MCF 10A (cell line): ENCODE measurements at regions not wholly inside any gene's neighbourhood (a gene's known extent, or its start where the extent isn't known, plus 50 kb on each side); places are given as distances from the start of the nearest gene placed in this dataset.
A peak's percentile ranks its signal among the peaks of the same experiment; 100 is the strongest.

Experiments used
- BruUV-seq: library from RNA; stranded (reverse); fragments of 400-500 nt; replicated peaks from 2 replicates; lab custom pipeline; 2021; lab: Mats Ljungman, UMichigan
- CTCF ChIA-PET: fragments of 300-600 bp; sonication (Branson Sonifier 250); formaldehyde crosslinking; extraction: SDS; loops from one replicate; lab custom pipeline; 2021; ENCODE audit warnings: antibody characterized with exemption, inconsistent platforms; lab: Yijun Ruan, JAX
- POLR2A ChIA-PET: fragments of 300-600, 350-650 bp; sonication (Branson Sonifier 250); formaldehyde crosslinking; extraction: SDS; loops from one replicate; lab custom pipeline; 2020; ENCODE audit warnings: antibody characterized with exemption, inconsistent platforms; lab: Yijun Ruan, JAX
- DNase-seq: peaks from one replicate; pipeline ENCODE4 v3.0.0-alpha.2; 2018; ENCODE audit not compliant: unreplicated experiment
- H3K27ac Mint-ChIP-seq: one replicate; pipeline ENCODE4 v1.8.0; 2022; ENCODE audit warnings: mild to moderate bottlenecking, low read depth, mixed read lengths; ENCODE audit not compliant: unreplicated experiment
- H3K27me3 Mint-ChIP-seq: one replicate; pipeline ENCODE4 v1.8.0; 2022; ENCODE audit warnings: mixed read lengths; ENCODE audit not compliant: insufficient read depth, unreplicated experiment
- H3K36me3 Mint-ChIP-seq: one replicate; pipeline ENCODE4 v1.8.0; 2022; ENCODE audit warnings: mild to moderate bottlenecking, moderate library complexity, mixed read lengths; ENCODE audit not compliant: insufficient read depth, unreplicated experiment
- H3K4me1 Mint-ChIP-seq: one replicate; pipeline ENCODE4 v1.8.0; 2022; ENCODE audit warnings: mixed read lengths; ENCODE audit not compliant: insufficient read depth, unreplicated experiment
- H3K4me3 Mint-ChIP-seq: one replicate; pipeline ENCODE4 v1.8.0; 2022; ENCODE audit warnings: mild to moderate bottlenecking, moderate library complexity, mixed read lengths; ENCODE audit not compliant: unreplicated experiment
- H3K9me3 Mint-ChIP-seq: one replicate; pipeline ENCODE4 v1.8.0; 2022; ENCODE audit warnings: mixed read lengths; ENCODE audit not compliant: unreplicated experiment
- CTCF ChIP-seq: fragments of 200-600 bp; IDR thresholded peaks from one replicate; pipeline ENCODE4 v1.8.0; 2022; ENCODE audit warnings: antibody characterized with exemption, mild to moderate bottlenecking; ENCODE audit not compliant: unreplicated experiment
- intact Hi-C: fragments of 100-400 bp; cut with micrococcal nuclease; formaldehyde crosslinking; loops from 2 replicates; pipeline ENCODE4 v1.14.1; 2022

- Mint-ChIP-seq H3K27ac (no peak overlapping the region), H3K4me1 (peaks cover 11% of the 10 kb centered on the region), H3K4me3 (no peak overlapping the region), H3K27me3 (peaks cover 81% of the 10 kb centered on the region), H3K36me3 (no peaks in the 10 kb centered on the region), H3K9me3 (no peaks in the 10 kb centered on the region)
- intact Hi-C loops = loop anchor here (1.0 to 10.0 kb wide), 5 partner anchors 118 to 532 kb away; no protein-coding TSS in a partner anchor
- BruUV-seq = no TSS peak
- CTCF ChIA-PET = interaction anchor here (0.6 to 4.5 kb wide), 55 partner anchors 9 to 563 kb away, joined by 3 to 91 read pairs (median 3); partner anchors contain the start of gene NHLRC3
- DNase-seq = peak; percentile 75
- POLR2A ChIA-PET = interaction anchor here (0.7 kb wide), 3 partner anchors 60 to 471 kb away, joined by 3 read pairs; no protein-coding TSS in a partner anchor
- peak; percentile 66 for TF ChIP-seq CTCF
Measured at GRCh38 chr13:39144941-39145533, 106.8 kb downstream of the NHLRC3 start.

- BruUV-seq = no TSS peak
- H3K27ac Mint-ChIP-seq = no peak overlapping the region
- intact Hi-C loops = loop anchor here (10.0 kb wide), 1 partner anchor 266 kb away; no protein-coding TSS in a partner anchor
- peak overlapping the region; percentile 5 for H3K4me3 Mint-ChIP-seq
- H3K27me3 Mint-ChIP-seq = peaks cover 81% of the 10 kb centered on the region
- no peaks in the 10 kb centered on the region for H3K9me3 Mint-ChIP-seq
- no peaks in the 10 kb centered on the region for H3K36me3 Mint-ChIP-seq
- H3K4me1 Mint-ChIP-seq = peaks cover 16% of the 10 kb centered on the region
- no peak for TF ChIP-seq CTCF
- peak; percentile 94 for DNase-seq
- POLR2A ChIA-PET = interaction anchor here (0.8 to 1.5 kb wide), 5 partner anchors 16 to 468 kb away, joined by 3 to 4 read pairs (median 4); no protein-coding TSS in a partner anchor
- CTCF ChIA-PET = interaction anchor here (0.6 to 3.0 kb wide), 8 partner anchors 110 to 468 kb away, joined by 3 to 12 read pairs (median 3); partner anchors contain the start of genes NHLRC3 and PROSER1
Measured at GRCh38 chr13:39148513-39148961, 110.3 kb downstream of the NHLRC3 start.

GRCh38 chr13:39149896-39150295 is 111.6 kb downstream of the NHLRC3 start:
- BruUV-seq = no TSS peak

More at GRCh38 chr13:39149896-39150295, 111.6 kb downstream of the NHLRC3 start:
- ChIA-PET CTCF (interaction anchor here (0.6 kb wide), 2 partner anchors 13 to 466 kb away, joined by 3 to 4 read pairs; no protein-coding TSS in a partner anchor), POLR2A (no interaction called here)
- Mint-ChIP-seq H3K9me3 (no peaks in the 10 kb centered on the region), H3K27ac (no peak overlapping the region), H3K4me3 (no peak overlapping the region), H3K36me3 (no peaks in the 10 kb centered on the region), H3K27me3 (peaks cover 81% of the 10 kb centered on the region), H3K4me1 (peaks cover 16% of the 10 kb centered on the region)
- TF ChIP-seq CTCF = no peak
- intact Hi-C loops = loop anchor here (10.0 kb wide), 1 partner anchor 265 kb away; no protein-coding TSS in a partner anchor
- DNase-seq = no peak
